ENCODE measurements at regions not wholly inside any gene's neighbourhood (a gene's known extent, or its start where the extent isn't known, plus 50 kb on each side); places are given as distances from the start of the nearest gene placed in this dataset.

DNA sequence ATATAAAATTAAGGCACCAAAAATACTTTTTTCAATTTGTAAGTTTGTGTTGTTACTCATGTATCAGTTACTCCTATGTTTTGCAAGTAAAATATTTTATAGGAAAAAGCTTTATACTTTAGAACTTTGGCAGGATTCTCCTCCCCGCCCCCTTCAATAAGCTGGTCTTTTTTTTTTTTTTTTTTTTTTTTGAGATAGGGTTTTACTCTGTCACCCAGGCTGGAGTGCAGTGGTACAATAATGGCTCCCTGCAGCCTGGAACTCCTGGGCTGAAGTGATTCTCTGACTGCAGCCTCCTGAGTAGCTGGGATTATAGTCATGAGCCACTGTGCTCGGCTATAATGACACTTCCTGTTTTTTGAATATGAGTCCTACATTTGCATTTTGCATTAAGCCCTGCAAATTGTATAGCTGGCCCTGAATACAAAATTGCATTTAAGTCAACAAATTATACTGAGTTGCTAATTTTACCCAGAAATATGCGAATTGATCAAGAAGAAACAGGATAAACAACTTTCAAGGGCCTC, 192.9 kb downstream of the PIK3R1 start:
- no TSS peak for BruUV-seq (replicated peaks)
- no peaks in the 10 kb centered on the region for H4K20me1 ChIP-seq (ENCODE audit: insufficient read depth, low read length)
- H3K79me2 ChIP-seq (ENCODE audit: insufficient read depth, low read depth, low read length) = no peaks in the 10 kb centered on the region
- no peak for DNase-seq (ENCODE audit: low spot score)
- intact Hi-C loops (cut with micrococcal nuclease; ENCODE audit: unreplicated experiment) = no loop called here
- H2AFZ ChIP-seq (ENCODE audit: low read length) = no peak overlapping the region
- peaks cover 5% of the 10 kb centered on the region for H3K4me1 ChIP-seq (ENCODE audit: insufficient read depth, low read length, poor library complexity, severe bottlenecking)
- TF ChIP-seq EZH2phosphoT487 (IDR thresholded peaks at IDR 0.05; ENCODE audit: borderline replicate concordance, low read depth, low read length) (no peak), CTCF (conservative IDR thresholded peaks at IDR 0.05; ENCODE audit: low read length) (no peak)
- no peak overlapping the region for H3K4me2 ChIP-seq (ENCODE audit: low read length)
- H3K9me3 ChIP-seq (ENCODE audit: low read length) = no peaks in the 10 kb centered on the region
- H3K27ac ChIP-seq (ENCODE audit: low read depth, low read length, poor library complexity, severe bottlenecking) = no peak overlapping the region
- no peak overlapping the region for H3K4me3 ChIP-seq (ENCODE audit: low read depth, low read length, poor library complexity, severe bottlenecking)
- CTCF ChIA-PET (ENCODE audit: unreplicated experiment) = no interaction called here
- POLR2A ChIA-PET = interaction anchor here (0.6 to 1.2 kb wide), 2 partner anchors 18 to 136 kb away, joined by 3 to 7 read pairs; no protein-coding TSS in a partner anchor
- H3K9me2 ChIP-seq (ENCODE audit: insufficient read depth, low read length) = no peaks in the 10 kb centered on the region
- no peaks in the 10 kb centered on the region for H3K36me3 ChIP-seq (ENCODE audit: insufficient read depth, low read length)

DNA sequence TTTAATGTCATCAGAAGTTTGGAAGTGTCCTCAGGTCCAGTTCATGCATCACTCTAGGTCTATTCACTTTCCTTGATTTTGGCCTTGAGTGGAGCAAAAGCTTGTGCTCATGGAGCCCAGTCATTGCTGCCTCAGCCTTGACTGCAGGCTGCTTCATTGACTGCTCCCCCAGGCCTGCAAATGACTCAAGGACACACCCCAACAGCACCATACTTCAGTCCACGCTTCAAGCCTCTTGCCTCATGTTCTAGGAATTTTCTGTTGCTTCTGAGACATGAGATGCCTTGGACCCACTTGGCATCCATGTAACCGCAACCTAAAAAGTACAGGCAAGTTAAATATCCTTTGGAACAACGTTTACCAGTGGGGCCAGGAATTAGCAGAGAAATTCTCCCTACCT, 193.7 kb downstream of the PIK3R1 start:
- Histone ChIP-seq H3K4me3 (ENCODE audit: low read depth, low read length, poor library complexity, severe bottlenecking) (no peak overlapping the region), H3K4me2 (ENCODE audit: low read length) (no peak overlapping the region), H3K27ac (ENCODE audit: low read depth, low read length, poor library complexity, severe bottlenecking) (no peak overlapping the region), H3K9me3 (ENCODE audit: low read length) (no peaks in the 10 kb centered on the region), H2AFZ (ENCODE audit: low read length) (no peak overlapping the region), H3K79me2 (ENCODE audit: insufficient read depth, low read depth, low read length) (no peaks in the 10 kb centered on the region), H3K36me3 (ENCODE audit: insufficient read depth, low read length) (no peaks in the 10 kb centered on the region), H3K9me2 (ENCODE audit: insufficient read depth, low read length) (no peaks in the 10 kb centered on the region), H4K20me1 (ENCODE audit: insufficient read depth, low read length) (no peaks in the 10 kb centered on the region), H3K4me1 (ENCODE audit: insufficient read depth, low read length, poor library complexity, severe bottlenecking) (peaks cover 5% of the 10 kb centered on the region)
- ChIA-PET CTCF (ENCODE audit: unreplicated experiment) (no interaction called here), POLR2A (interaction anchor here (1.2 kb wide), 1 partner anchor 18 kb away, joined by 7 read pairs; no protein-coding TSS in a partner anchor)
- BruUV-seq (replicated peaks) = no TSS peak
- intact Hi-C loops (cut with micrococcal nuclease; ENCODE audit: unreplicated experiment) = no loop called here
- TF ChIP-seq EZH2phosphoT487 (IDR thresholded peaks at IDR 0.05; ENCODE audit: borderline replicate concordance, low read depth, low read length) (no peak), CTCF (conservative IDR thresholded peaks at IDR 0.05; ENCODE audit: low read length) (no peak)
- no peak for DNase-seq (ENCODE audit: low spot score)

DNA sequence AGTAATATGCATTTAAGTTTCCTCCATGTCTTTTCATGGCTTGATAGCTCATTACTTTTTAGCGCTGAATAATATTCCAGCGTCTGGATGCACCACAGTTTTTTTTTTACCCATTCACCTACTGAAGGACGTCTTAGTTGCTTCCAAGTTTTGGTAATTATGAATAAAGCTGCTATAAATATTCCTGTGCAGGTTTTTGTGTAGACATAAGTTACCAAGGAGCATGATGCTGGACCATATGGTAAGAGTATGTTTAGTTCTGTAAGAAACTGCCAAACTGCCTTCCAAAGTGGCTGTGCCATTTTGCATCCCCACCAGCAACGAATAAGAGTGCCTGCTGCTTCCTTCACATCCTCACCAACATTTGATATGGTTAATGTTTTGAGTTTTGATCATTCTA, 195.6 kb downstream of the PIK3R1 start:
- no peaks in the 10 kb centered on the region for H3K9me3 ChIP-seq (ENCODE audit: low read length)
- intact Hi-C loops (cut with micrococcal nuclease; ENCODE audit: unreplicated experiment) = no loop called here
- DNase-seq (ENCODE audit: low spot score) = no peak
- no peaks in the 10 kb centered on the region for H3K79me2 ChIP-seq (ENCODE audit: insufficient read depth, low read depth, low read length)
- H3K27ac ChIP-seq (ENCODE audit: low read depth, low read length, poor library complexity, severe bottlenecking) = no peak overlapping the region
- H3K9me2 ChIP-seq (ENCODE audit: insufficient read depth, low read length) = no peaks in the 10 kb centered on the region
- H3K4me3 ChIP-seq (ENCODE audit: low read depth, low read length, poor library complexity, severe bottlenecking) = no peak overlapping the region
- ChIA-PET POLR2A (interaction anchor here (1.1 kb wide), 1 partner anchor 21 kb away, joined by 4 read pairs; no protein-coding TSS in a partner anchor), CTCF (ENCODE audit: unreplicated experiment) (no interaction called here)
- no peak overlapping the region for H3K4me2 ChIP-seq (ENCODE audit: low read length)
- no peak overlapping the region for H2AFZ ChIP-seq (ENCODE audit: low read length)
- H4K20me1 ChIP-seq (ENCODE audit: insufficient read depth, low read length) = no peaks in the 10 kb centered on the region
- no peaks in the 10 kb centered on the region for H3K36me3 ChIP-seq (ENCODE audit: insufficient read depth, low read length)
- peaks cover 5% of the 10 kb centered on the region for H3K4me1 ChIP-seq (ENCODE audit: insufficient read depth, low read length, poor library complexity, severe bottlenecking)
- BruUV-seq (replicated peaks) = no TSS peak
- TF ChIP-seq EZH2phosphoT487 (IDR thresholded peaks at IDR 0.05; ENCODE audit: borderline replicate concordance, low read depth, low read length) (no peak), CTCF (conservative IDR thresholded peaks at IDR 0.05; ENCODE audit: low read length) (no peak)
